WTC11 (cell line): ENCODE measurements at regions not wholly inside any gene's neighbourhood (a gene's known extent, or its start where the extent isn't known, plus 50 kb on each side); places are given as distances from the start of the nearest gene placed in this dataset.

Experiments
- ATAC-seq: fragments of 200-7000 bp; cut with Tn5 transposase; 2 replicates; pipeline ENCODE4 v1.10.0; 2021; ENCODE audit warnings: mild to moderate bottlenecking, moderate library complexity
- CTCF ChIA-PET: fragments of 300-600 bp; sonication (Branson Sonifier 250); formaldehyde crosslinking; loops from one replicate; lab custom pipeline; 2021; ENCODE audit warnings: antibody characterized with exemption; lab: Charles Lee
- POLR2A ChIA-PET: fragments of 350-600 bp; sonication (Branson Sonifier 250); formaldehyde crosslinking; loops from one replicate; lab custom pipeline; 2021; ENCODE audit warnings: antibody characterized with exemption; lab: Charles Lee
- DNase-seq: peaks from one replicate; pipeline ENCODE4 v3.0.0; 2021; ENCODE audit warnings: low spot score
- H3K27ac Mint-ChIP-seq: 2 replicates; pipeline ENCODE4 v1.8.0; 2021; ENCODE audit warnings: mixed read lengths
- H3K27me3 Mint-ChIP-seq: 2 replicates; pipeline ENCODE4 v1.8.0; 2021; ENCODE audit warnings: low read depth, mild to moderate bottlenecking, moderate library complexity, mixed read lengths
- H3K36me3 Mint-ChIP-seq: 2 replicates; pipeline ENCODE4 v1.8.0; 2021; ENCODE audit warnings: mixed read lengths
- H3K4me1 Mint-ChIP-seq: 2 replicates; pipeline ENCODE4 v1.8.0; 2022; ENCODE audit warnings: mixed read lengths
- H3K4me3 Mint-ChIP-seq: 2 replicates; pipeline ENCODE4 v1.8.0; 2021; ENCODE audit warnings: mild to moderate bottlenecking, moderate library complexity, mixed read lengths
- H3K9me3 Mint-ChIP-seq: 2 replicates; pipeline ENCODE4 v1.8.0; 2021; ENCODE audit warnings: mixed read lengths
- CBFB ChIP-seq: sonication (generic); formaldehyde crosslinking; IDR thresholded peaks from 2 replicates; pipeline ENCODE4 v1.8.1; 2022; ENCODE audit warnings: mild to moderate bottlenecking, low read depth, missing genetic modification reagents
- CREM ChIP-seq: sonication (generic); formaldehyde crosslinking; IDR thresholded peaks from 2 replicates; pipeline ENCODE4 v1.8.1; 2022; ENCODE audit warnings: mild to moderate bottlenecking, missing genetic modification reagents, moderate library complexity
- ESRRA ChIP-seq: sonication (generic); formaldehyde crosslinking; IDR thresholded peaks from 2 replicates; pipeline ENCODE4 v1.8.1; 2022; ENCODE audit warnings: mild to moderate bottlenecking, missing genetic modification reagents, borderline replicate concordance
- FOXP1 ChIP-seq: sonication (generic); formaldehyde crosslinking; IDR thresholded peaks from 2 replicates; pipeline ENCODE4 v1.8.0; 2022; ENCODE audit warnings: missing genetic modification reagents, mild to moderate bottlenecking, moderate library complexity, borderline replicate concordance
- GTF2I ChIP-seq: fragments of 250-450 bp; sonication (Bioruptor Pico); conservative IDR thresholded peaks from 2 replicates; pipeline ENCODE4 v1.4.0; 2021; ENCODE audit warnings: mild to moderate bottlenecking
- HMGA2 ChIP-seq: fragments of 250-450 bp; sonication (Bioruptor Pico); IDR thresholded peaks from 2 replicates; pipeline ENCODE4 v1.4.0; 2021; ENCODE audit warnings: mild to moderate bottlenecking, moderate library complexity
- MXD4 ChIP-seq: fragments of 250-450 bp; sonication (Bioruptor Pico); IDR thresholded peaks from 2 replicates; pipeline ENCODE4 v1.8.0; 2021; ENCODE audit warnings: mild to moderate bottlenecking, moderate library complexity, borderline replicate concordance
- NFE2L1 ChIP-seq: sonication (generic); formaldehyde crosslinking; IDR thresholded peaks from 2 replicates; pipeline ENCODE4 v1.8.1; 2023; ENCODE audit warnings: missing genetic modification reagents
- NR1H2 ChIP-seq: sonication (generic); formaldehyde crosslinking; IDR thresholded peaks from 2 replicates; pipeline ENCODE4 v1.9.0; 2021; ENCODE audit warnings: mild to moderate bottlenecking, moderate library complexity, missing genetic modification reagents
- NR3C1 ChIP-seq: sonication (generic); formaldehyde crosslinking; conservative IDR thresholded peaks from 2 replicates; pipeline ENCODE4 v1.8.1; 2023; ENCODE audit warnings: low read depth, mild to moderate bottlenecking, missing genetic modification reagents
- PRRX2 ChIP-seq: fragments of 250-450 bp; sonication (Bioruptor Pico); IDR thresholded peaks from 2 replicates; pipeline ENCODE4 v1.8.0; 2021; ENCODE audit warnings: mild to moderate bottlenecking
- RELA ChIP-seq: sonication (generic); formaldehyde crosslinking; IDR thresholded peaks from 2 replicates; pipeline ENCODE4 v1.8.1; 2022; ENCODE audit warnings: missing genetic modification reagents, mild to moderate bottlenecking, borderline replicate concordance
- RORB ChIP-seq: fragments of 250-450 bp; sonication (Bioruptor Pico); IDR thresholded peaks from 2 replicates; pipeline ENCODE4 v1.9.0; 2021; ENCODE audit warnings: mild to moderate bottlenecking
- SMAD4 ChIP-seq: sonication (generic); formaldehyde crosslinking; IDR thresholded peaks from 2 replicates; pipeline ENCODE4 v1.8.0; 2022; ENCODE audit warnings: mild to moderate bottlenecking, missing genetic modification reagents
- TCF7 ChIP-seq: sonication (generic); formaldehyde crosslinking; IDR thresholded peaks from 2 replicates; pipeline ENCODE4 v1.8.0; 2022; ENCODE audit warnings: mild to moderate bottlenecking, low read depth, missing genetic modification reagents, moderate library complexity
- ZBTB21 ChIP-seq: sonication (generic); formaldehyde crosslinking; IDR thresholded peaks from 2 replicates; pipeline ENCODE4 v1.8.1; 2023; ENCODE audit warnings: mild to moderate bottlenecking, missing genetic modification reagents, borderline replicate concordance
- ZNF138 ChIP-seq: sonication (generic); formaldehyde crosslinking; conservative IDR thresholded peaks from 2 replicates; pipeline ENCODE4 v1.8.1; 2022; ENCODE audit warnings: mild to moderate bottlenecking, moderate library complexity, missing genetic modification reagents
- ZNF219 ChIP-seq: sonication (generic); formaldehyde crosslinking; IDR thresholded peaks from 2 replicates; pipeline ENCODE4 v1.8.0; 2023; ENCODE audit warnings: missing genetic modification reagents, mild to moderate bottlenecking, borderline replicate concordance
- ZNF232 ChIP-seq: sonication (generic); formaldehyde crosslinking; IDR thresholded peaks from 2 replicates; pipeline ENCODE4 v1.8.0; 2022; ENCODE audit warnings: mild to moderate bottlenecking, missing genetic modification reagents
- ZNF263 ChIP-seq: sonication (generic); formaldehyde crosslinking; IDR thresholded peaks from 2 replicates; pipeline ENCODE4 v1.8.1; 2022; ENCODE audit warnings: low read depth, mild to moderate bottlenecking, moderate library complexity, missing genetic modification reagents
- ZNF396 ChIP-seq: fragments of 250-450 bp; sonication (Bioruptor Pico); IDR thresholded peaks from 2 replicates; pipeline ENCODE4 v1.8.0; 2021; ENCODE audit warnings: mild to moderate bottlenecking, moderate library complexity, borderline replicate concordance
- ZNF416 ChIP-seq: fragments of 250-450 bp; sonication (Bioruptor Pico); IDR thresholded peaks from 2 replicates; pipeline ENCODE4 v1.9.0; 2021; ENCODE audit warnings: mild to moderate bottlenecking, inconsistent platforms
- TF ChIP-seq, protein P1 (sequence below): sonication (generic); formaldehyde crosslinking; IDR thresholded peaks from 2 replicates; pipeline ENCODE4 v1.8.1; 2023; ENCODE audit warnings: mild to moderate bottlenecking, moderate library complexity, missing genetic modification reagents
- TF ChIP-seq, protein P2 (sequence below): sonication (generic); formaldehyde crosslinking; IDR thresholded peaks from 2 replicates; pipeline ENCODE4 v1.8.0; 2022; ENCODE audit warnings: mild to moderate bottlenecking, missing genetic modification reagents
- TF ChIP-seq, protein P3 (sequence below): sonication (generic); formaldehyde crosslinking; IDR thresholded peaks from 2 replicates; pipeline ENCODE4 v1.8.1; 2023; ENCODE audit warnings: mild to moderate bottlenecking, missing genetic modification reagents, moderate library complexity
- TF ChIP-seq, protein P4 (sequence below): sonication (generic); formaldehyde crosslinking; conservative IDR thresholded peaks from 2 replicates; pipeline ENCODE4 v1.8.1; 2023; ENCODE audit warnings: mild to moderate bottlenecking, low read depth, missing genetic modification reagents, moderate library complexity
- TF ChIP-seq, protein P5 (sequence below): fragments of 250-450 bp; sonication (Bioruptor Pico); IDR thresholded peaks from 2 replicates; pipeline ENCODE4 v1.9.0; 2021; ENCODE audit warnings: mild to moderate bottlenecking

DNA sequence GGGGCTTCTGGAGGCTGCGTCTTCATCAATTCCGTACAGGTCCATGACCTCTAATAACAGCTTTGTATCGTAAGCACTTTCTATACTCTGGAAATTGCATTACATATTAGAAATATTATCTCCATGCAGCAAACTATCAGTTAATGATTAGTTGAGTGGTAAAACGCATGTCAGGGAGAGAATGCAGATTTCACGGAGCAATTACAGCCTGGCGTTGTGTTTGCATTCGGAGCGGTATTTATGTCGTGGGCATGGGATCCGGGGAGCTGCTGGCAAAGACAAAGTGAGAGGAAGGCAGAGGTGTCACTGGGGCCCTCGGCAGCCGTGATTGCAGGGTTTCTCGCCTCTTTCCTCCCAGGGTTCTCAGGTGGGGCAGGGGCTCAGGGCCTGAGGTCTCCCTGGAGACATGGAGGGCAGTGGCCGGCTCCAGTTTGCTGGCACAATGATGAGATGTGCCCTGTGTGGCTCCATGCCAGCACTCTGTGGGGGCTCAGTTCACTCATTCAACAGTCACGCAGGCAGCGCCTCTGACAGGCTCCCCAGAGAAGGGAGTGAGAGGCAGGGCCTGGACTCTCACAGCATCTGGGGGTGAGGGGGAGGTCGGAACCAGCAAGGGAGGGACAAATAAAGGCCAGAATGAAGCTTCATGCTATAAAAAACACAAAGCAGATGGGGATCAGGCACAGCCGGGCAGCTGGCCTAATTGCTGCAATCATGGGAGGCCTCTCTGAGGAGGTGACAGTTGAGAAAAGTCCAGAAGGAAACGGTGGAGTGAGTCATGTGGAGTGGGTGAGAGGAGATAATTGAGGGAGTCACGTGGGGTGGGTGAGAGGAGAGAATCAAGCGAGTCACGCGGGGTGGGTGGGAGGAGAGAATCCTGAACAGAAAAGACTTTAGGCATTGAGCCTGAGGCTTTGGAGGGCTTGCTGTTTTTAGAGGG lies 1002.7 kb downstream of the BRD1 start:
- Mint-ChIP-seq H3K36me3 (no peaks in the 10 kb centered on the region), H3K27me3 (no peaks in the 10 kb centered on the region), H3K4me3 (no peak overlapping the region), H3K9me3 (peaks cover 4% of the 10 kb centered on the region), H3K4me1 (no peaks in the 10 kb centered on the region), H3K27ac (peak overlapping the region; percentile 8; the same call in 1 of the 2 replicates)
- CTCF ChIA-PET, result no interaction called here
- TF ChIP-seq FOXP1 (CRISPR knock-in tag) (no peak), CREM (CRISPR knock-in tag) (no peak), CBFB (no peak), GTF2I (CRISPR knock-in tag) (no peak), ZBTB21 (no peak), ZNF396 (no peak), TCF7 (CRISPR knock-in tag) (no peak), NFE2L1 (CRISPR knock-in tag) (no peak), ZNF232 (CRISPR knock-in tag) (no peak), RELA (CRISPR knock-in tag) (no peak), ZNF219 (no peak), SMAD4 (CRISPR knock-in tag) (no peak), ZNF263 (no peak), HMGA2 (CRISPR knock-in tag) (no peak), NR1H2 (CRISPR knock-in tag) (no peak), PRRX2 (no peak)
- TF ChIP-seq, protein P1, sequence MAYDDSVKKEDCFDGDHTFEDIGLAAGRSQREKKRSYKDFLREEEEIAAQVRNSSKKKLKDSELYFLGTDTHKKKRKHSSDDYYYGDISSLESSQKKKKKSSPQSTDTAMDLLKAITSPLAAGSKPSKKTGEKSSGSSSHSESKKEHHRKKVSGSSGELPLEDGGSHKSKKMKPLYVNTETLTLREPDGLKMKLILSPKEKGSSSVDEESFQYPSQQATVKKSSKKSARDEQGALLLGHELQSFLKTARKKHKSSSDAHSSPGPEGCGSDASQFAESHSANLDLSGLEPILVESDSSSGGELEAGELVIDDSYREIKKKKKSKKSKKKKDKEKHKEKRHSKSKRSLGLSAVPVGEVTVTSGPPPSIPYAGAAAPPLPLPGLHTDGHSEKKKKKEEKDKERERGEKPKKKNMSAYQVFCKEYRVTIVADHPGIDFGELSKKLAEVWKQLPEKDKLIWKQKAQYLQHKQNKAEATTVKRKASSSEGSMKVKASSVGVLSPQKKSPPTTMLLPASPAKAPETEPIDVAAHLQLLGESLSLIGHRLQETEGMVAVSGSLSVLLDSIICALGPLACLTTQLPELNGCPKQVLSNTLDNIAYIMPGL (CRISPR knock-in tag), result no peak
- TF ChIP-seq, protein P2, sequence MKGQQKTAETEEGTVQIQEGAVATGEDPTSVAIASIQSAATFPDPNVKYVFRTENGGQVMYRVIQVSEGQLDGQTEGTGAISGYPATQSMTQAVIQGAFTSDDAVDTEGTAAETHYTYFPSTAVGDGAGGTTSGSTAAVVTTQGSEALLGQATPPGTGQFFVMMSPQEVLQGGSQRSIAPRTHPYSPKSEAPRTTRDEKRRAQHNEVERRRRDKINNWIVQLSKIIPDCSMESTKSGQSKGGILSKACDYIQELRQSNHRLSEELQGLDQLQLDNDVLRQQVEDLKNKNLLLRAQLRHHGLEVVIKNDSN, result no peak
- TF ChIP-seq, protein P3, sequence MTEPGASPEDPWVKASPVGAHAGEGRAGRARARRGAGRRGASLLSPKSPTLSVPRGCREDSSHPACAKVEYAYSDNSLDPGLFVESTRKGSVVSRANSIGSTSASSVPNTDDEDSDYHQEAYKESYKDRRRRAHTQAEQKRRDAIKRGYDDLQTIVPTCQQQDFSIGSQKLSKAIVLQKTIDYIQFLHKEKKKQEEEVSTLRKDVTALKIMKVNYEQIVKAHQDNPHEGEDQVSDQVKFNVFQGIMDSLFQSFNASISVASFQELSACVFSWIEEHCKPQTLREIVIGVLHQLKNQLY (CRISPR knock-in tag), result no peak
- TF ChIP-seq, protein P4, sequence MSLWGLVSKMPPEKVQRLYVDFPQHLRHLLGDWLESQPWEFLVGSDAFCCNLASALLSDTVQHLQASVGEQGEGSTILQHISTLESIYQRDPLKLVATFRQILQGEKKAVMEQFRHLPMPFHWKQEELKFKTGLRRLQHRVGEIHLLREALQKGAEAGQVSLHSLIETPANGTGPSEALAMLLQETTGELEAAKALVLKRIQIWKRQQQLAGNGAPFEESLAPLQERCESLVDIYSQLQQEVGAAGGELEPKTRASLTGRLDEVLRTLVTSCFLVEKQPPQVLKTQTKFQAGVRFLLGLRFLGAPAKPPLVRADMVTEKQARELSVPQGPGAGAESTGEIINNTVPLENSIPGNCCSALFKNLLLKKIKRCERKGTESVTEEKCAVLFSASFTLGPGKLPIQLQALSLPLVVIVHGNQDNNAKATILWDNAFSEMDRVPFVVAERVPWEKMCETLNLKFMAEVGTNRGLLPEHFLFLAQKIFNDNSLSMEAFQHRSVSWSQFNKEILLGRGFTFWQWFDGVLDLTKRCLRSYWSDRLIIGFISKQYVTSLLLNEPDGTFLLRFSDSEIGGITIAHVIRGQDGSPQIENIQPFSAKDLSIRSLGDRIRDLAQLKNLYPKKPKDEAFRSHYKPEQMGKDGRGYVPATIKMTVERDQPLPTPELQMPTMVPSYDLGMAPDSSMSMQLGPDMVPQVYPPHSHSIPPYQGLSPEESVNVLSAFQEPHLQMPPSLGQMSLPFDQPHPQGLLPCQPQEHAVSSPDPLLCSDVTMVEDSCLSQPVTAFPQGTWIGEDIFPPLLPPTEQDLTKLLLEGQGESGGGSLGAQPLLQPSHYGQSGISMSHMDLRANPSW (CRISPR knock-in tag), result no peak
- POLR2A ChIA-PET, result no interaction called here
- DNase-seq, result no peak
- ATAC-seq, result no peak

DNA sequence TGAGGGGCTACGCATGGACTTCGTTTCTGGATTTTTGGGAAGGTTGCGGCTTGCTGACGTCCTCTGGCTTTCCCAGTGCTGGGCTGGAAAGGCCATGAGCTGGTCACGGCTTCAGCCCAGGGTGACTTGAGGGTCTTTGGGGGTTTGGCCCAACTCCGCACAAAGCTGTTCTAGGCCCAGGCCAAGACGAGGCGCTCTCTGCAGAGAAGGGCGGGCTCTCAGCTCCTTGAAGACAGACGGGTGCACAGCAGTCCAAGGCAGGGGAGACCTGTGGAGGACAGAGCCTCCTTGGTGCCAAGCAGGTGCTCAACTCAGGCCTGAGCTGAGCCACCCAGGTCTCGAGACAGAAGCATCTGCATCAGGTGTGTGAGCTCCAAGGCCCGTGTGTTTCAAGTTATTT lies 1003.7 kb downstream of the BRD1 start:
- no peaks in the 10 kb centered on the region for H3K36me3 Mint-ChIP-seq
- no peaks in the 10 kb centered on the region for H3K9me3 Mint-ChIP-seq
- no peaks in the 10 kb centered on the region for H3K27me3 Mint-ChIP-seq
- ChIA-PET CTCF (no interaction called here), POLR2A (interaction anchor here (1.2 kb wide), 1 partner anchor 27 kb away, joined by 3 read pairs; no protein-coding TSS in a partner anchor)
- no peaks in the 10 kb centered on the region for H3K4me1 Mint-ChIP-seq
- DNase-seq (no peak), ATAC-seq (no peak)
- no peak overlapping the region for H3K4me3 Mint-ChIP-seq
- H3K27ac Mint-ChIP-seq, result no peak overlapping the region
- TF ChIP-seq ESRRA (CRISPR knock-in tag) (no peak), ZNF416 (CRISPR knock-in tag) (no peak), NR3C1 (CRISPR knock-in tag) (no peak), ZNF138 (no peak), GTF2I (CRISPR knock-in tag) (no peak), SMAD4 (CRISPR knock-in tag) (no peak), RORB (CRISPR knock-in tag) (no peak), MXD4 (CRISPR knock-in tag) (no peak), ZNF219 (no peak), ZNF396 (no peak)
- TF ChIP-seq, protein P5, sequence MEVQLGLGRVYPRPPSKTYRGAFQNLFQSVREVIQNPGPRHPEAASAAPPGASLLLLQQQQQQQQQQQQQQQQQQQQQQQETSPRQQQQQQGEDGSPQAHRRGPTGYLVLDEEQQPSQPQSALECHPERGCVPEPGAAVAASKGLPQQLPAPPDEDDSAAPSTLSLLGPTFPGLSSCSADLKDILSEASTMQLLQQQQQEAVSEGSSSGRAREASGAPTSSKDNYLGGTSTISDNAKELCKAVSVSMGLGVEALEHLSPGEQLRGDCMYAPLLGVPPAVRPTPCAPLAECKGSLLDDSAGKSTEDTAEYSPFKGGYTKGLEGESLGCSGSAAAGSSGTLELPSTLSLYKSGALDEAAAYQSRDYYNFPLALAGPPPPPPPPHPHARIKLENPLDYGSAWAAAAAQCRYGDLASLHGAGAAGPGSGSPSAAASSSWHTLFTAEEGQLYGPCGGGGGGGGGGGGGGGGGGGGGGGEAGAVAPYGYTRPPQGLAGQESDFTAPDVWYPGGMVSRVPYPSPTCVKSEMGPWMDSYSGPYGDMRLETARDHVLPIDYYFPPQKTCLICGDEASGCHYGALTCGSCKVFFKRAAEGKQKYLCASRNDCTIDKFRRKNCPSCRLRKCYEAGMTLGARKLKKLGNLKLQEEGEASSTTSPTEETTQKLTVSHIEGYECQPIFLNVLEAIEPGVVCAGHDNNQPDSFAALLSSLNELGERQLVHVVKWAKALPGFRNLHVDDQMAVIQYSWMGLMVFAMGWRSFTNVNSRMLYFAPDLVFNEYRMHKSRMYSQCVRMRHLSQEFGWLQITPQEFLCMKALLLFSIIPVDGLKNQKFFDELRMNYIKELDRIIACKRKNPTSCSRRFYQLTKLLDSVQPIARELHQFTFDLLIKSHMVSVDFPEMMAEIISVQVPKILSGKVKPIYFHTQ (CRISPR knock-in tag), result no peak
